Stimulated activated naive CD8-positive, alpha-beta T cell treated with anti-CD3 and anti-CD28 coated beads, Interleukin-15, amount 100 ng/mL, for 72 hours (primary cell): ENCODE measurements at regions not wholly inside any gene's neighbourhood (a gene's known extent, or its start where the extent isn't known, plus 50 kb on each side); places are given as distances from the start of the nearest gene placed in this dataset.

ENCODE experiments used
- ATAC-seq: fragments of 150-1000 bp; cut with Tn5 transposase; 2 replicates; pipeline ENCODE4 v1.10.0; 2021; ENCODE audit warnings: mild to moderate bottlenecking, moderate library complexity
- DNase-seq, 2 donors: peaks; one replicate each; pipeline ENCODE4 v3.0.0; 2021 to 2022
- H3K27ac Mint-ChIP-seq, 2 donors: one replicate each; pipeline ENCODE4 v1.8.0; 2022; ENCODE audit warnings: mild to moderate bottlenecking in 2 of 2, mixed read lengths in 2 of 2, moderate library complexity in 2 of 2
- H3K27me3 Mint-ChIP-seq: one replicate; pipeline ENCODE4 v1.8.0; 2022; ENCODE audit warnings: mixed read lengths
- H3K4me1 Mint-ChIP-seq: one replicate; pipeline ENCODE4 v1.8.0; 2022; ENCODE audit warnings: mild to moderate bottlenecking, mixed read lengths
- H3K4me3 Mint-ChIP-seq, 2 donors: one replicate each; pipeline ENCODE4 v1.8.0; 2022; ENCODE audit warnings: mild to moderate bottlenecking in 2 of 2, mixed read lengths in 2 of 2, moderate library complexity in 1 of 2
- H3K9me3 Mint-ChIP-seq, 2 donors: one replicate each; pipeline ENCODE4 v1.8.0; 2022; ENCODE audit warnings: mixed read lengths in 2 of 2

GRCh38 chr7:83882551-83882950, 233.6 kb upstream of the SEMA3E start:
- ATAC-seq (no peak), DNase-seq (no peak)
- Mint-ChIP-seq H3K9me3 (no peaks in the 10 kb centered on the region), H3K4me1 (no peaks in the 10 kb centered on the region), H3K4me3 (no peak overlapping the region), H3K27ac (no peak overlapping the region), H3K27me3 (no peaks in the 10 kb centered on the region)

- ATAC-seq: no peak
- Mint-ChIP-seq H3K4me3 (no peak overlapping the region), H3K9me3 (no peaks in the 10 kb centered on the region), H3K4me1 (no peaks in the 10 kb centered on the region), H3K27me3 (no peaks in the 10 kb centered on the region), H3K27ac (no peak overlapping the region)
- DNase-seq: no peak
Observed at GRCh38 chr7:83879063-83879462, 230.1 kb upstream of the SEMA3E start.

GRCh38 chr7:83878614-83879013, 229.7 kb upstream of the SEMA3E start:
- Mint-ChIP-seq H3K27me3 (no peaks in the 10 kb centered on the region), H3K4me3 (no peak overlapping the region), H3K4me1 (no peaks in the 10 kb centered on the region), H3K9me3 (no peaks in the 10 kb centered on the region), H3K27ac (no peak overlapping the region)
- ATAC-seq (no peak), DNase-seq (no peak)

GRCh38 chr7:83876593-83876992, 227.7 kb upstream of the SEMA3E start:
- ATAC-seq (no peak), DNase-seq (no peak)
- Mint-ChIP-seq H3K9me3 (no peaks in the 10 kb centered on the region), H3K27me3 (no peaks in the 10 kb centered on the region), H3K27ac (no peak overlapping the region), H3K4me1 (no peaks in the 10 kb centered on the region), H3K4me3 (no peak overlapping the region)

GRCh38 chr7:83873459-83873858, 224.5 kb upstream of the SEMA3E start:
- no peak for ATAC-seq
- no peaks in the 10 kb centered on the region for H3K4me1 Mint-ChIP-seq

GRCh38 chr7:83872501-83872900, 223.6 kb upstream of the SEMA3E start:
- Mint-ChIP-seq H3K27ac (no peak overlapping the region), H3K27me3 (no peaks in the 10 kb centered on the region), H3K9me3 (no peaks in the 10 kb centered on the region), H3K4me1 (no peaks in the 10 kb centered on the region), H3K4me3 (no peak overlapping the region)
- no peak for ATAC-seq
- DNase-seq: no peak

More at GRCh38 chr7:83873459-83873858, 224.5 kb upstream of the SEMA3E start:
- Mint-ChIP-seq H3K9me3 (no peaks in the 10 kb centered on the region), H3K4me3 (no peak overlapping the region), H3K27me3 (no peaks in the 10 kb centered on the region), H3K27ac (no peak overlapping the region)
- DNase-seq: no peak

GRCh38 chr7:83870515-83870914, 221.6 kb upstream of the SEMA3E start:
- H3K4me1 Mint-ChIP-seq: no peaks in the 10 kb centered on the region
- H3K27ac Mint-ChIP-seq: no peak overlapping the region
- DNase-seq: no peak
- ATAC-seq: no peak
- no peak overlapping the region for H3K4me3 Mint-ChIP-seq
- H3K9me3 Mint-ChIP-seq: no peaks in the 10 kb centered on the region
- no peaks in the 10 kb centered on the region for H3K27me3 Mint-ChIP-seq

- H3K27ac Mint-ChIP-seq: no peak overlapping the region
- no peaks in the 10 kb centered on the region for H3K4me1 Mint-ChIP-seq
- ATAC-seq (no peak), DNase-seq (no peak)
- H3K27me3 Mint-ChIP-seq: no peaks in the 10 kb centered on the region
- no peaks in the 10 kb centered on the region for H3K9me3 Mint-ChIP-seq
- no peak overlapping the region for H3K4me3 Mint-ChIP-seq
Observed at GRCh38 chr7:83866582-83866981, 217.6 kb upstream of the SEMA3E start.

- peaks cover 0 to 5% of the 10 kb centered on the region in 2 donors for H3K9me3 Mint-ChIP-seq
- no peaks in the 10 kb centered on the region for H3K4me1 Mint-ChIP-seq
- DNase-seq (no peak), ATAC-seq (no peak)
- no peaks in the 10 kb centered on the region for H3K27me3 Mint-ChIP-seq
- H3K4me3 Mint-ChIP-seq: no peak overlapping the region
- no peak overlapping the region for H3K27ac Mint-ChIP-seq
Observed at GRCh38 chr7:83864551-83864950, 215.6 kb upstream of the SEMA3E start.

- Mint-ChIP-seq H3K4me3 (no peak overlapping the region), H3K9me3 (peaks cover 0 to 5% of the 10 kb centered on the region in 2 donors), H3K4me1 (no peaks in the 10 kb centered on the region), H3K27ac (no peak overlapping the region), H3K27me3 (no peaks in the 10 kb centered on the region)
- no peak for ATAC-seq
- no peak for DNase-seq
Observed at GRCh38 chr7:83863906-83864305, 215.0 kb upstream of the SEMA3E start.

- no peak for DNase-seq
- Mint-ChIP-seq H3K27ac (no peak overlapping the region), H3K9me3 (peaks cover 0 to 5% of the 10 kb centered on the region in 2 donors), H3K4me3 (no peak overlapping the region), H3K4me1 (no peaks in the 10 kb centered on the region), H3K27me3 (no peaks in the 10 kb centered on the region)
- no peak for ATAC-seq
Observed at GRCh38 chr7:83861876-83862275, 212.9 kb upstream of the SEMA3E start.

GRCh38 chr7:83859827-83860226, 210.9 kb upstream of the SEMA3E start:
- DNase-seq: no peak
- Mint-ChIP-seq H3K4me1 (no peaks in the 10 kb centered on the region), H3K9me3 (peaks cover 0 to 5% of the 10 kb centered on the region in 2 donors), H3K27ac (no peak overlapping the region), H3K27me3 (no peaks in the 10 kb centered on the region), H3K4me3 (no peak overlapping the region)
- ATAC-seq: no peak

- Mint-ChIP-seq H3K9me3 (peaks cover 0 to 5% of the 10 kb centered on the region in 2 donors), H3K4me3 (no peak overlapping the region), H3K27ac (no peak overlapping the region), H3K27me3 (no peaks in the 10 kb centered on the region), H3K4me1 (no peaks in the 10 kb centered on the region)
- DNase-seq (no peak), ATAC-seq (no peak)
Observed at GRCh38 chr7:83857691-83858090, 208.8 kb upstream of the SEMA3E start.

- Mint-ChIP-seq H3K27me3 (no peaks in the 10 kb centered on the region), H3K4me3 (no peak overlapping the region)
- ATAC-seq: no peak
Observed at GRCh38 chr7:83856094-83856493, 207.2 kb upstream of the SEMA3E start.

GRCh38 chr7:83852136-83852535, 203.2 kb upstream of the SEMA3E start:
- DNase-seq (no peak), ATAC-seq (no peak)
- Mint-ChIP-seq H3K27ac (no peak overlapping the region), H3K4me3 (no peak overlapping the region), H3K27me3 (no peaks in the 10 kb centered on the region), H3K4me1 (no peaks in the 10 kb centered on the region), H3K9me3 (no peaks in the 10 kb centered on the region)

More at GRCh38 chr7:83856094-83856493, 207.2 kb upstream of the SEMA3E start:
- Mint-ChIP-seq H3K4me1 (no peaks in the 10 kb centered on the region), H3K9me3 (peaks cover 0 to 5% of the 10 kb centered on the region in 2 donors), H3K27ac (no peak overlapping the region)
- no peak for DNase-seq

GRCh38 chr7:83851551-83851950, 202.6 kb upstream of the SEMA3E start:
- ATAC-seq (no peak), DNase-seq (no peak)
- Mint-ChIP-seq H3K4me3 (no peak overlapping the region), H3K27me3 (no peaks in the 10 kb centered on the region), H3K27ac (no peak overlapping the region), H3K9me3 (no peaks in the 10 kb centered on the region), H3K4me1 (no peaks in the 10 kb centered on the region)

- no peaks in the 10 kb centered on the region for H3K27me3 Mint-ChIP-seq
- DNase-seq (no peak), ATAC-seq (no peak)
- H3K27ac Mint-ChIP-seq: no peak overlapping the region
- peaks cover 3 to 4% of the 10 kb centered on the region in 2 donors for H3K9me3 Mint-ChIP-seq
- no peaks in the 10 kb centered on the region for H3K4me1 Mint-ChIP-seq
- H3K4me3 Mint-ChIP-seq: no peak overlapping the region
Observed at GRCh38 chr7:83850941-83851340, 202.0 kb upstream of the SEMA3E start.
